ENCODE measurements at regions not wholly inside any gene's neighbourhood (a gene's known extent, or its start where the extent isn't known, plus 50 kb on each side); places are given as distances from the start of the nearest gene placed in this dataset.

DNA sequence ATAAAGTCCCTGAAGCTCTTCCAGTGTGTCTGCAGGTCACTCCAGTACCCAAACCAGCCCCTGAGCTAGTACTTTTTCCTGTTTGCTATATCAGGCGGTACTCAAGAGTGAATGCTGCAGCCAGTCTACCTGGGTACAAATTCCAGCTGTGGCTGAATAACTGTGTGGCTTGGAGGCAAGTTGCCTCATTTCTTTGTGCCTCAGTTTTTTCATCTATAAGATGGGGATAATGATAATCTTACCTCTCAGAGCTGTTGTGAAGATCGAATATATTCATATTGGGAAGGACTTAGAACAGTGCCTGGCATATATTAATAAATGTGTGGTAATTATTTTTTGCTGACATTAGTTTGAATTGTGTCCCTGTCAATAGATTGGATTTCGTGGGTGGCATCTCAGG lies 191.2 kb downstream of the WDR11 start:
- in situ Hi-C loops (cut with MboI): no loop called here
- CTCF ChIA-PET: no interaction called here
- no peaks in the 10 kb centered on the region for H3K36me3 ChIP-seq (ENCODE audit: control insufficient read depth in 2 of 2, insufficient read depth in 2 of 2, low read length in 1 of 2)
- 2% methylated on average over 3 of the region's 3 CpGs for WGBS (ENCODE audit: insufficient coverage, insufficient replicate concordance, low lambda C conversion rate, missing lambda C conversion rate)
- no TSS peak for BruUV-seq (replicated peaks)
- H3K9ac ChIP-seq (ENCODE audit: control insufficient read depth, insufficient read depth, low read length): no peak overlapping the region
- SMC1A ChIA-PET (ENCODE audit: uncharacterized antibody, unreplicated experiment): no interaction called here
- H4K20me1 ChIP-seq (ENCODE audit: control insufficient read depth, insufficient read depth): no peaks in the 10 kb centered on the region
- no peaks in the 10 kb centered on the region for H3K79me2 ChIP-seq (ENCODE audit: control insufficient read depth, insufficient read depth, low read length)
- H3K9me3 ChIP-seq (replicated peaks; ENCODE audit: control insufficient read depth, insufficient read depth, low read length): no peaks in the 10 kb centered on the region
- no peak overlapping the region for H3K4me2 ChIP-seq (ENCODE audit: control insufficient read depth, insufficient read depth)
- no peak overlapping the region for H2AFZ ChIP-seq (ENCODE audit: control insufficient read depth, low read depth, low read length)
- no peak overlapping the region for H3K4me3 ChIP-seq
- DNase-seq (ENCODE audit: low read depth, low spot score): no peak
- intact Hi-C loops (cut with micrococcal nuclease; ENCODE audit: unreplicated experiment): no loop called here
- RAD21 ChIA-PET (ENCODE audit: unreplicated experiment): no interaction called here
- no peak overlapping the region for H3K27ac ChIP-seq (ENCODE audit: control insufficient read depth, insufficient read depth)
- no peak for FAIRE-seq
- no peaks in the 10 kb centered on the region for H3K27me3 ChIP-seq (replicated peaks in 1 of 2; ENCODE audit: control insufficient read depth in 2 of 2, insufficient read depth in 2 of 2, low read length in 1 of 2)
- POLR2A ChIA-PET: no interaction called here
- H3K4me1 ChIP-seq (ENCODE audit: control insufficient read depth, insufficient read depth, low read length): no peaks in the 10 kb centered on the region
- no peak for ATAC-seq
- TF ChIP-seq SREBF2 (IDR thresholded peaks at IDR 0.05; ENCODE audit: low read length) (no peak), EED (IDR thresholded peaks at IDR 0.05; ENCODE audit: low read depth) (no peak), PAX8 (IDR thresholded peaks at IDR 0.05) (no peak), SP1 (IDR thresholded peaks at IDR 0.05; ENCODE audit: low read depth, low read length) (no peak), MYC (IDR thresholded peaks at IDR 0.05; ENCODE audit: insufficient read depth, insufficient read length, insufficient replicate concordance, low read length, severe bottlenecking) (no peak), SIX5 (IDR thresholded peaks at IDR 0.05; ENCODE audit: low read depth, low read length, severe bottlenecking) (no peak), RB1 (IDR thresholded peaks at IDR 0.05; ENCODE audit: borderline replicate concordance) (no peak), MEF2A (IDR thresholded peaks at IDR 0.05; ENCODE audit: insufficient read depth, low read depth, low read length) (no peak), SMAD1 (IDR thresholded peaks at IDR 0.05; ENCODE audit: low read depth, partially characterized antibody) (no peak), IKZF2 (IDR thresholded peaks at IDR 0.05) (no peak), CREB1 (IDR thresholded peaks at IDR 0.05; ENCODE audit: low read depth) (no peak)
- TF ChIP-seq, protein P1, sequence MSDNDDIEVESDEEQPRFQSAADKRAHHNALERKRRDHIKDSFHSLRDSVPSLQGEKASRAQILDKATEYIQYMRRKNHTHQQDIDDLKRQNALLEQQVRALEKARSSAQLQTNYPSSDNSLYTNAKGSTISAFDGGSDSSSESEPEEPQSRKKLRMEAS (IDR thresholded peaks at IDR 0.05; ENCODE audit: low read depth, low read length): no peak
- TF ChIP-seq, protein P2, sequence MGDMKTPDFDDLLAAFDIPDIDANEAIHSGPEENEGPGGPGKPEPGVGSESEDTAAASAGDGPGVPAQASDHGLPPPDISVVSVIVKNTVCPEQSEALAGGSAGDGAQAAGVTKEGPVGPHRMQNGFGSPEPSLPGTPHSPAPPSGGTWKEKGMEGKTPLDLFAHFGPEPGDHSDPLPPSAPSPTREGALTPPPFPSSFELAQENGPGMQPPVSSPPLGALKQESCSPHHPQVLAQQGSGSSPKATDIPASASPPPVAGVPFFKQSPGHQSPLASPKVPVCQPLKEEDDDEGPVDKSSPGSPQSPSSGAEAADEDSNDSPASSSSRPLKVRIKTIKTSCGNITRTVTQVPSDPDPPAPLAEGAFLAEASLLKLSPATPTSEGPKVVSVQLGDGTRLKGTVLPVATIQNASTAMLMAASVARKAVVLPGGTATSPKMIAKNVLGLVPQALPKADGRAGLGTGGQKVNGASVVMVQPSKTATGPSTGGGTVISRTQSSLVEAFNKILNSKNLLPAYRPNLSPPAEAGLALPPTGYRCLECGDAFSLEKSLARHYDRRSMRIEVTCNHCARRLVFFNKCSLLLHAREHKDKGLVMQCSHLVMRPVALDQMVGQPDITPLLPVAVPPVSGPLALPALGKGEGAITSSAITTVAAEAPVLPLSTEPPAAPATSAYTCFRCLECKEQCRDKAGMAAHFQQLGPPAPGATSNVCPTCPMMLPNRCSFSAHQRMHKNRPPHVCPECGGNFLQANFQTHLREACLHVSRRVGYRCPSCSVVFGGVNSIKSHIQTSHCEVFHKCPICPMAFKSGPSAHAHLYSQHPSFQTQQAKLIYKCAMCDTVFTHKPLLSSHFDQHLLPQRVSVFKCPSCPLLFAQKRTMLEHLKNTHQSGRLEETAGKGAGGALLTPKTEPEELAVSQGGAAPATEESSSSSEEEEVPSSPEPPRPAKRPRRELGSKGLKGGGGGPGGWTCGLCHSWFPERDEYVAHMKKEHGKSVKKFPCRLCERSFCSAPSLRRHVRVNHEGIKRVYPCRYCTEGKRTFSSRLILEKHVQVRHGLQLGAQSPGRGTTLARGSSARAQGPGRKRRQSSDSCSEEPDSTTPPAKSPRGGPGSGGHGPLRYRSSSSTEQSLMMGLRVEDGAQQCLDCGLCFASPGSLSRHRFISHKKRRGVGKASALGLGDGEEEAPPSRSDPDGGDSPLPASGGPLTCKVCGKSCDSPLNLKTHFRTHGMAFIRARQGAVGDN (IDR thresholded peaks at IDR 0.05): no peak
- TF ChIP-seq, protein P3, sequence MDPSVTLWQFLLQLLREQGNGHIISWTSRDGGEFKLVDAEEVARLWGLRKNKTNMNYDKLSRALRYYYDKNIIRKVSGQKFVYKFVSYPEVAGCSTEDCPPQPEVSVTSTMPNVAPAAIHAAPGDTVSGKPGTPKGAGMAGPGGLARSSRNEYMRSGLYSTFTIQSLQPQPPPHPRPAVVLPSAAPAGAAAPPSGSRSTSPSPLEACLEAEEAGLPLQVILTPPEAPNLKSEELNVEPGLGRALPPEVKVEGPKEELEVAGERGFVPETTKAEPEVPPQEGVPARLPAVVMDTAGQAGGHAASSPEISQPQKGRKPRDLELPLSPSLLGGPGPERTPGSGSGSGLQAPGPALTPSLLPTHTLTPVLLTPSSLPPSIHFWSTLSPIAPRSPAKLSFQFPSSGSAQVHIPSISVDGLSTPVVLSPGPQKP (IDR thresholded peaks at IDR 0.05; ENCODE audit: low read depth, low read length): no peak
- TF ChIP-seq, protein P4, sequence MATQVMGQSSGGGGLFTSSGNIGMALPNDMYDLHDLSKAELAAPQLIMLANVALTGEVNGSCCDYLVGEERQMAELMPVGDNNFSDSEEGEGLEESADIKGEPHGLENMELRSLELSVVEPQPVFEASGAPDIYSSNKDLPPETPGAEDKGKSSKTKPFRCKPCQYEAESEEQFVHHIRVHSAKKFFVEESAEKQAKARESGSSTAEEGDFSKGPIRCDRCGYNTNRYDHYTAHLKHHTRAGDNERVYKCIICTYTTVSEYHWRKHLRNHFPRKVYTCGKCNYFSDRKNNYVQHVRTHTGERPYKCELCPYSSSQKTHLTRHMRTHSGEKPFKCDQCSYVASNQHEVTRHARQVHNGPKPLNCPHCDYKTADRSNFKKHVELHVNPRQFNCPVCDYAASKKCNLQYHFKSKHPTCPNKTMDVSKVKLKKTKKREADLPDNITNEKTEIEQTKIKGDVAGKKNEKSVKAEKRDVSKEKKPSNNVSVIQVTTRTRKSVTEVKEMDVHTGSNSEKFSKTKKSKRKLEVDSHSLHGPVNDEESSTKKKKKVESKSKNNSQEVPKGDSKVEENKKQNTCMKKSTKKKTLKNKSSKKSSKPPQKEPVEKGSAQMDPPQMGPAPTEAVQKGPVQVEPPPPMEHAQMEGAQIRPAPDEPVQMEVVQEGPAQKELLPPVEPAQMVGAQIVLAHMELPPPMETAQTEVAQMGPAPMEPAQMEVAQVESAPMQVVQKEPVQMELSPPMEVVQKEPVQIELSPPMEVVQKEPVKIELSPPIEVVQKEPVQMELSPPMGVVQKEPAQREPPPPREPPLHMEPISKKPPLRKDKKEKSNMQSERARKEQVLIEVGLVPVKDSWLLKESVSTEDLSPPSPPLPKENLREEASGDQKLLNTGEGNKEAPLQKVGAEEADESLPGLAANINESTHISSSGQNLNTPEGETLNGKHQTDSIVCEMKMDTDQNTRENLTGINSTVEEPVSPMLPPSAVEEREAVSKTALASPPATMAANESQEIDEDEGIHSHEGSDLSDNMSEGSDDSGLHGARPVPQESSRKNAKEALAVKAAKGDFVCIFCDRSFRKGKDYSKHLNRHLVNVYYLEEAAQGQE (IDR thresholded peaks at IDR 0.05; ENCODE audit: low read depth, low read length): no peak

Data from GM12878 (cell line).